MM.1S (cell line): ENCODE measurements at regions not wholly inside any gene's neighbourhood (a gene's known extent, or its start where the extent isn't known, plus 50 kb on each side); places are given as distances from the start of the nearest gene placed in this dataset.

ENCODE experiments used
- DNase-seq: peaks from one replicate; pipeline ENCODE4 v3.0.0-alpha.2; 2015
- H2AFZ ChIP-seq: fragments of 300-600 bp; sonication (generic); 2 replicates; pipeline ENCODE4 v1.6.0; 2016; ENCODE audit warnings: antibody characterized with exemption, low read length
- H3F3A ChIP-seq: fragments of 300-600 bp; sonication (generic); 2 replicates; pipeline ENCODE4 v1.6.1; 2016; ENCODE audit warnings: mild to moderate bottlenecking, antibody characterized with exemption, low read length, moderate library complexity, mixed read lengths; ENCODE audit not compliant: insufficient read depth
- H3K27ac ChIP-seq: fragments of 300-600 bp; sonication (generic); 2 replicates; pipeline ENCODE4 v1.5.1; 2016; ENCODE audit warnings: mild to moderate bottlenecking, low read length
- H3K27me3 ChIP-seq: fragments of 300-600 bp; sonication (generic); replicated peaks from 2 replicates; pipeline ENCODE4 v1.6.0; 2016; ENCODE audit warnings: low read length; ENCODE audit not compliant: insufficient read depth
- H3K36me3 ChIP-seq: fragments of 300-600 bp; sonication (generic); replicated peaks from 2 replicates; pipeline ENCODE4 v1.6.1; 2016; ENCODE audit warnings: mild to moderate bottlenecking, low read length, mixed read lengths; ENCODE audit not compliant: insufficient read depth
- H3K4me1 ChIP-seq: fragments of 300-600 bp; sonication (generic); 2 replicates; pipeline ENCODE4 v1.6.1; 2016; ENCODE audit warnings: low read length, mixed read lengths
- H3K4me2 ChIP-seq: fragments of 300-600 bp; sonication (generic); 2 replicates; pipeline ENCODE4 v1.6.0; 2016; ENCODE audit warnings: low read depth, low read length
- H3K4me3 ChIP-seq: fragments of 300-600 bp; sonication (generic); 2 replicates; pipeline ENCODE4 v1.5.1; 2016; ENCODE audit warnings: low read length, mixed read lengths
- H3K79me2 ChIP-seq: fragments of 300-600 bp; sonication (generic); 2 replicates; pipeline ENCODE4 v1.6.1; 2016; ENCODE audit warnings: mixed run types, low read length, mixed read lengths
- H3K9ac ChIP-seq: fragments of 300-600 bp; sonication (generic); 2 replicates; pipeline ENCODE4 v1.6.1; 2016; ENCODE audit warnings: low read length, mixed read lengths
- H3K9me2 ChIP-seq: fragments of 300-600 bp; sonication (generic); replicated peaks from 2 replicates; pipeline ENCODE4 v1.6.1; 2016; ENCODE audit warnings: mild to moderate bottlenecking, low read length, mixed read lengths; ENCODE audit not compliant: insufficient read depth
- H3K9me3 ChIP-seq: fragments of 300-600 bp; sonication (generic); replicated peaks from 2 replicates; pipeline ENCODE4 v1.6.1; 2016; ENCODE audit warnings: mild to moderate bottlenecking, low read length, mixed read lengths; ENCODE audit not compliant: insufficient read depth
- H4K20me1 ChIP-seq: fragments of 300-600 bp; sonication (generic); 2 replicates; pipeline ENCODE4 v1.6.1; 2016; ENCODE audit warnings: mild to moderate bottlenecking, low read length, moderate library complexity, mixed read lengths; ENCODE audit not compliant: insufficient read depth
- EZH2 ChIP-seq: fragments of 300-600 bp; sonication (generic); optimal IDR thresholded peaks from 2 replicates; pipeline ENCODE3; 2017; ENCODE audit warnings: low read depth, mild to moderate bottlenecking, antibody characterized with exemption, low read length, mixed read lengths
- EZH2phosphoT487 ChIP-seq: fragments of 300-600 bp; sonication (generic); IDR thresholded peaks from 2 replicates; pipeline ENCODE4 v1.6.1; 2018; ENCODE audit warnings: antibody characterized with exemption, low read length
- TF ChIP-seq, protein P1 (sequence below): fragments of 300-600 bp; sonication (generic); IDR thresholded peaks from 2 replicates; pipeline ENCODE4 v1.5.1; 2016; ENCODE audit warnings: antibody characterized with exemption, low read length, mixed read lengths

- no peak for DNase-seq
- Histone ChIP-seq H3K79me2 (no peaks in the 10 kb centered on the region), H3K9me2 (no peaks in the 10 kb centered on the region), H3K27ac (no peak overlapping the region), H3K4me1 (peaks cover 24% of the 10 kb centered on the region), H3K4me2 (no peak overlapping the region), H3K27me3 (no peaks in the 10 kb centered on the region), H2AFZ (no peak overlapping the region), H3K4me3 (no peak overlapping the region), H3K9ac (no peak overlapping the region), H3F3A (no peaks in the 10 kb centered on the region), H3K36me3 (no peaks in the 10 kb centered on the region), H3K9me3 (no peaks in the 10 kb centered on the region), H4K20me1 (no peaks in the 10 kb centered on the region)
- TF ChIP-seq, protein P1, sequence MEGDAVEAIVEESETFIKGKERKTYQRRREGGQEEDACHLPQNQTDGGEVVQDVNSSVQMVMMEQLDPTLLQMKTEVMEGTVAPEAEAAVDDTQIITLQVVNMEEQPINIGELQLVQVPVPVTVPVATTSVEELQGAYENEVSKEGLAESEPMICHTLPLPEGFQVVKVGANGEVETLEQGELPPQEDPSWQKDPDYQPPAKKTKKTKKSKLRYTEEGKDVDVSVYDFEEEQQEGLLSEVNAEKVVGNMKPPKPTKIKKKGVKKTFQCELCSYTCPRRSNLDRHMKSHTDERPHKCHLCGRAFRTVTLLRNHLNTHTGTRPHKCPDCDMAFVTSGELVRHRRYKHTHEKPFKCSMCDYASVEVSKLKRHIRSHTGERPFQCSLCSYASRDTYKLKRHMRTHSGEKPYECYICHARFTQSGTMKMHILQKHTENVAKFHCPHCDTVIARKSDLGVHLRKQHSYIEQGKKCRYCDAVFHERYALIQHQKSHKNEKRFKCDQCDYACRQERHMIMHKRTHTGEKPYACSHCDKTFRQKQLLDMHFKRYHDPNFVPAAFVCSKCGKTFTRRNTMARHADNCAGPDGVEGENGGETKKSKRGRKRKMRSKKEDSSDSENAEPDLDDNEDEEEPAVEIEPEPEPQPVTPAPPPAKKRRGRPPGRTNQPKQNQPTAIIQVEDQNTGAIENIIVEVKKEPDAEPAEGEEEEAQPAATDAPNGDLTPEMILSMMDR = no peak
- TF ChIP-seq EZH2 (no peak), EZH2phosphoT487 (no peak)
Measured at GRCh38 chr2:160647967-160648685, 154.5 kb upstream of the RBMS1 start.

DNA sequence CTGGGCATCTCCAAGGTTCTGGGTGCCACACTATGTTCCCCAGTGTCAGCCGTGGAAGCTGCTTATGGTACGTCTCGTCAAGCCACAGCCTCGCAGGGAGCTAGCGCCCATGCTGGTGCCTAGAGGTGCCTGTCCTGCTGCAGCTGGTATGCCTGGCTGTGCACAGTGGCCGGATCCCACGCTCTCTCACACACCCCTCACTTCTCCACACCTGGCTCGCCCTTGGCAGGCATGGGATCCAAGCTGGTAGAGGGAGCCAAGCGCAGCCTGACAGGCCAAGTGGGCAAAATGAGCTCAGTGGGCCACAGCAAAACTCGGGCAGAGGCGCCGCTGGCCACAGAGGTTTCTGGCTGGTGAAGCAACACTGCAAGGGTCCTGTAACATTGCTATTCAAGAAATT is 156.1 kb upstream of the RBMS1 start:
- TF ChIP-seq EZH2phosphoT487 = no peak
- TF ChIP-seq EZH2 = no peak
- TF ChIP-seq, protein P1 = no peak
- no peak for DNase-seq
- Histone ChIP-seq H3K9ac (no peak overlapping the region), H3K9me3 (no peaks in the 10 kb centered on the region), H3K27ac (no peak overlapping the region), H3K9me2 (no peaks in the 10 kb centered on the region), H3K36me3 (no peaks in the 10 kb centered on the region), H3K4me1 (peaks cover 17% of the 10 kb centered on the region), H4K20me1 (no peaks in the 10 kb centered on the region), H3K4me2 (no peak overlapping the region), H3K27me3 (no peaks in the 10 kb centered on the region), H2AFZ (no peak overlapping the region), H3F3A (no peaks in the 10 kb centered on the region), H3K79me2 (no peaks in the 10 kb centered on the region), H3K4me3 (no peak overlapping the region)

- peaks cover 17% of the 10 kb centered on the region for H3K4me1 ChIP-seq
- H3K4me2 ChIP-seq = no peak overlapping the region
- no peak for DNase-seq
Measured at GRCh38 chr2:160650196-160651118, 156.8 kb upstream of the RBMS1 start.

More at GRCh38 chr2:160650196-160651118, 156.8 kb upstream of the RBMS1 start:
- Histone ChIP-seq H3K9me2 (no peaks in the 10 kb centered on the region), H3K4me3 (no peak overlapping the region), H3K27ac (no peak overlapping the region), H3K9me3 (no peaks in the 10 kb centered on the region), H3K79me2 (no peaks in the 10 kb centered on the region), H4K20me1 (no peaks in the 10 kb centered on the region), H2AFZ (no peak overlapping the region), H3K9ac (no peak overlapping the region), H3K36me3 (no peaks in the 10 kb centered on the region), H3K27me3 (no peaks in the 10 kb centered on the region), H3F3A (no peaks in the 10 kb centered on the region)
- TF ChIP-seq EZH2 (no peak), EZH2phosphoT487 (no peak)
- TF ChIP-seq, protein P1 = no peak
